Uterus (tissue), 3 donors: ENCODE measurements at regions not wholly inside any gene's neighbourhood (a gene's known extent, or its start where the extent isn't known, plus 50 kb on each side); places are given as distances from the start of the nearest gene placed in this dataset.

Source experiments
- DNase-seq, 2 donors: peaks; one replicate each; pipeline ENCODE4 v3.0.0-alpha.2; 2019 to 2020
- H3K27ac ChIP-seq, 2 donors: fragments of 200-600 bp; sonication (generic); 1 replicate in 1 of 2; 2 replicates in 1 of 2; pipeline ENCODE4 v1.5.1; 2016 to 2018
- H3K27me3 ChIP-seq, 2 donors: fragments of 200-600 bp; sonication (generic); one replicate each; pipeline ENCODE4 v1.5.1; 2018 to 2019; ENCODE audit warnings: control low read depth in 1 of 2
- H3K36me3 ChIP-seq, 2 donors: fragments of 200-600 bp; sonication (generic); one replicate each; pipeline ENCODE4 v1.5.1; 2019; ENCODE audit warnings: control low read depth in 1 of 2
- H3K4me1 ChIP-seq, 2 donors: fragments of 200-600 bp; sonication (generic); one replicate each; pipeline ENCODE4 v1.5.1; 2018 to 2019; ENCODE audit warnings: control low read depth in 1 of 2
- H3K4me3 ChIP-seq, 2 donors: fragments of 200-600 bp; sonication (generic); 1 replicate in 1 of 2; 2 replicates in 1 of 2; pipeline ENCODE4 v1.5.1; 2018 to 2019; ENCODE audit warnings: mild to moderate bottlenecking in 1 of 2
- H3K9me3 ChIP-seq, 2 donors: fragments of 200-600 bp; sonication (generic); one replicate each; pipeline ENCODE4 v1.5.1; 2019; ENCODE audit warnings: control low read depth in 1 of 2
- CTCF ChIP-seq, 4 experiments: fragments of 200-600 bp in 2 of 4; fragments of 450-650 bp in 2 of 4; sonication (generic) in 2 of 4; IDR thresholded peaks; one replicate each; pipeline ENCODE4 v1.5.1; 2016 to 2019; ENCODE audit warnings: antibody characterized with exemption in 4 of 4, mild to moderate bottlenecking in 2 of 4, moderate library complexity in 1 of 4
- POLR2A ChIP-seq, 2 donors: fragments of 450-650 bp; IDR thresholded peaks; one replicate each; pipeline ENCODE4 v1.6.1; 2016; ENCODE audit warnings: antibody characterized with exemption in 2 of 2, mild to moderate bottlenecking in 1 of 2, moderate library complexity in 1 of 2
- intact Hi-C: fragments of 100-400 bp; cut with DNase I; formaldehyde crosslinking; loops from one replicate; pipeline ENCODE4 v1.15.1; 2023; ENCODE audit warnings: low total_unique reads
- donor health status: DM: yes; HTN: yes; CAD: no.

GRCh38 chr14:84209031-84209430 is 1320.9 kb upstream of the FLRT2 start:
- Histone ChIP-seq H3K9me3 (no peaks in the 10 kb centered on the region), H3K27me3 (no peaks in the 10 kb centered on the region), H3K4me1 (no peaks in the 10 kb centered on the region), H3K27ac (no peak overlapping the region), H3K36me3 (no peaks in the 10 kb centered on the region), H3K4me3 (no peak overlapping the region)
- intact Hi-C loops, result no loop called here
- no peak for TF ChIP-seq CTCF (IDR thresholded peaks at IDR 0.05)
- TF ChIP-seq POLR2A (IDR thresholded peaks at IDR 0.05), result no peak
- no peak for DNase-seq

DNA sequence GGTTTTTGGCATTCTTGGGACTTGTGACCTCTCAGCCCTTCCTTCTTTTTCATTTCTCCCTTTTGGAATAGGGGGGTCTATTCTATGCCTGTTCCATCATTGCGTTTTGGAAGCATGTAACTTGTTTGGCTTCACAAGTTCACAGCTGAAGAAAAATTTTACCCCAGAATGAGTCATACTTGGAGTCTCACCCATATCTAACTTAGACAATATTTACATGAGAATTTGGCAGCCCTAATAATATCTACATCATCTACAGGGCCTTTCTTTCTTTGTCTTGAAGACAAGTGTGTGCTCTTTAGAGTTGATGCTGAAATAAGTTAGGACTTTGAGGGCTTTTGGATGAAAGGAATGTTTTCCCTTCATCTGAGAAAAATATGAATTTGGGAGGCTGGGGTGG is 1312.9 kb upstream of the FLRT2 start:
- no peaks in the 10 kb centered on the region for H3K27me3 ChIP-seq
- no peak overlapping the region for H3K4me3 ChIP-seq
- no peak for TF ChIP-seq CTCF (IDR thresholded peaks at IDR 0.05)
- no peak for TF ChIP-seq POLR2A (IDR thresholded peaks at IDR 0.05)
- intact Hi-C loops, result no loop called here
- H3K27ac ChIP-seq, result no peak overlapping the region
- no peaks in the 10 kb centered on the region for H3K36me3 ChIP-seq
- DNase-seq, result no peak
- no peaks in the 10 kb centered on the region for H3K9me3 ChIP-seq
- H3K4me1 ChIP-seq, result no peaks in the 10 kb centered on the region

GRCh38 chr14:84225268-84225667 is 1304.7 kb upstream of the FLRT2 start:
- intact Hi-C loops, result no loop called here
- no peaks in the 10 kb centered on the region for H3K9me3 ChIP-seq
- no peak for TF ChIP-seq CTCF (IDR thresholded peaks at IDR 0.05)
- TF ChIP-seq POLR2A (IDR thresholded peaks at IDR 0.05), result no peak
- no peak overlapping the region for H3K4me3 ChIP-seq
- DNase-seq, result no peak
- no peaks in the 10 kb centered on the region for H3K27me3 ChIP-seq
- no peak overlapping the region for H3K27ac ChIP-seq
- H3K36me3 ChIP-seq, result no peaks in the 10 kb centered on the region
- no peaks in the 10 kb centered on the region for H3K4me1 ChIP-seq

DNA sequence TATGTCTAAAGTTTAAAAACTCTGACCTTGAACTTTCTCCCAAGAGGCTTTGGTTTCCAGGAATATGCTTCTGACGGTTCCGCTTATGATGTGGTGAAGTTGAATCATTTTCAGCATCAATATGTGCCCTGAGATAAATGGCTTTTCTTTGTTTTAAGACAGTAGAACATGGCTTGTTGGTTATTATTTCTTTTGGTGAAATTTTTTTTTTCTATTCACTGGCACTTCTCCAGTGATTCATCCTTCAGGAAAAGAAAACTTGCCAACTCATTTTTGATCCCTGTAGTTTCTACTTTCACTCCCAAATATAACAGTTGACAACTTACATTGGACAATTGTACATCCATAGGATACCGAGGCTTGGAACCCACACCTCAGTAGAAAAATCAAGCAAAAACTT is 1301.2 kb upstream of the FLRT2 start:
- intact Hi-C loops, result no loop called here

DNA sequence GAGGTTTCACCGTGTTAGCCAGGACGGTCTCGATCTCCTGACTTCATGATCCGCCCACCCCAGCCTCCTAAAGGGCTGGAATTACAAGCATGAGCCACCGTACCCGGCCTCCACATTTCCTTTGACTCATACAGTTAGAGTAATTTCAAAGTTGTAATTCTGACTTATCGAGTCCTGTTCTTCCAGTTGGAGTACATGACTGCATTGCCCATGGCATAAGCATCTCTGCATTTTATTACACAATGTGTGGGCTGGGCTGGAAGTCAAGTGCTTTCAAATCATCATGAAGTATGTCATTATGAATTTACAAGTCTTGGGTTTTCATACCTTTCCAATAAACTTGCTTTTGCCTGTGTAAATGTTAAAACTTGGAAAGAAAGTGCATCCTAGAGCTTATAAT is 1295.7 kb upstream of the FLRT2 start:
- no peak for DNase-seq
- no peak overlapping the region for H3K27ac ChIP-seq
- H3K4me1 ChIP-seq, result no peaks in the 10 kb centered on the region
- H3K4me3 ChIP-seq, result no peak overlapping the region
- no peaks in the 10 kb centered on the region for H3K9me3 ChIP-seq
- no peak for TF ChIP-seq POLR2A (IDR thresholded peaks at IDR 0.05)
- no peak for TF ChIP-seq CTCF (IDR thresholded peaks at IDR 0.05)
- H3K27me3 ChIP-seq, result no peaks in the 10 kb centered on the region
- intact Hi-C loops, result no loop called here
- no peaks in the 10 kb centered on the region for H3K36me3 ChIP-seq

More for the DNA sequence above, 1301.2 kb upstream of the FLRT2 start:
- no peak for TF ChIP-seq POLR2A (IDR thresholded peaks at IDR 0.05)
- TF ChIP-seq CTCF (IDR thresholded peaks at IDR 0.05), result no peak
- Histone ChIP-seq H3K36me3 (no peaks in the 10 kb centered on the region), H3K27me3 (no peaks in the 10 kb centered on the region), H3K4me3 (no peak overlapping the region), H3K4me1 (no peaks in the 10 kb centered on the region), H3K9me3 (no peaks in the 10 kb centered on the region), H3K27ac (no peak overlapping the region)
- DNase-seq, result no peak
